ENCODE measurements at regions not wholly inside any gene's neighbourhood (a gene's known extent, or its start where the extent isn't known, plus 50 kb on each side); places are given as distances from the start of the nearest gene placed in this dataset.

DNA sequence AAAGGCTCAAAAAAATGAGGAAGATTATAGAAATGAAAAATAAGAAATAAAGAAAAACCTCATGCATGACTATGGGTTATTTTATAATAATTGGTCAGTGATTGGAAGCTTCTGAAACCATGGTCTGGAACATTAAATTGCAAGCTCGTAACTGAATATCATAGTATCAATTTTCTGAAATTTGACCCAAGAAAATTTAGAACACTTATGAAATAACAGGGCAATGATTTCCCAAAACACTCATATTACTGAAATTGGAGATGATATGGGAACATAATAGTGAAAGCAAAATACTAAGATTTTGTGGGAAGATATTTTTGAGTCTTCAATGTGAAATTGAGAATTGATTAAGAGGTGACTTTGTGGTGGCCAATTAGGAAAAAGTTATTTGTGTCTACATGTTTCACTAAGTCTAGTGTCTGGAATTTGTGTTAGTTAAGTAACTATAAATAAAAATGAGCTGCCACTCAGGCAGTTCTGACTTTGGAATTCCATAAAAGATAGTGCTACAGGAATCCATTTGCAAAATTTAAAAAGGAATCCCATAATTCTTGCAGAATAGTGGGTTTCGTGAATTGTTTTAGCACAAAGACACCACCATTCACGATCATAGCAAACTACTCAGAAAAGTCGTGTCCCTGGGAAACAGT, 603.0 kb downstream of the LMO7 start:
- ChIA-PET CTCF (no interaction called here), POLR2A (no interaction called here)
- ATAC-seq (ENCODE audit: low read depth) (no peak), DNase-seq (no peak)
- Mint-ChIP-seq H3K27ac (no peak overlapping the region), H3K9me3 (no peaks in the 10 kb centered on the region), H3K27me3 (no peaks in the 10 kb centered on the region), H3K4me1 (no peaks in the 10 kb centered on the region), H3K36me3 (ENCODE audit: low read depth) (no peaks in the 10 kb centered on the region), H3K4me3 (no peak overlapping the region)
- intact Hi-C loops (cut with micrococcal nuclease): no loop called here
- TF ChIP-seq, protein P1, sequence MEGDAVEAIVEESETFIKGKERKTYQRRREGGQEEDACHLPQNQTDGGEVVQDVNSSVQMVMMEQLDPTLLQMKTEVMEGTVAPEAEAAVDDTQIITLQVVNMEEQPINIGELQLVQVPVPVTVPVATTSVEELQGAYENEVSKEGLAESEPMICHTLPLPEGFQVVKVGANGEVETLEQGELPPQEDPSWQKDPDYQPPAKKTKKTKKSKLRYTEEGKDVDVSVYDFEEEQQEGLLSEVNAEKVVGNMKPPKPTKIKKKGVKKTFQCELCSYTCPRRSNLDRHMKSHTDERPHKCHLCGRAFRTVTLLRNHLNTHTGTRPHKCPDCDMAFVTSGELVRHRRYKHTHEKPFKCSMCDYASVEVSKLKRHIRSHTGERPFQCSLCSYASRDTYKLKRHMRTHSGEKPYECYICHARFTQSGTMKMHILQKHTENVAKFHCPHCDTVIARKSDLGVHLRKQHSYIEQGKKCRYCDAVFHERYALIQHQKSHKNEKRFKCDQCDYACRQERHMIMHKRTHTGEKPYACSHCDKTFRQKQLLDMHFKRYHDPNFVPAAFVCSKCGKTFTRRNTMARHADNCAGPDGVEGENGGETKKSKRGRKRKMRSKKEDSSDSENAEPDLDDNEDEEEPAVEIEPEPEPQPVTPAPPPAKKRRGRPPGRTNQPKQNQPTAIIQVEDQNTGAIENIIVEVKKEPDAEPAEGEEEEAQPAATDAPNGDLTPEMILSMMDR (IDR thresholded peaks at IDR 0.05): no peak

DNA sequence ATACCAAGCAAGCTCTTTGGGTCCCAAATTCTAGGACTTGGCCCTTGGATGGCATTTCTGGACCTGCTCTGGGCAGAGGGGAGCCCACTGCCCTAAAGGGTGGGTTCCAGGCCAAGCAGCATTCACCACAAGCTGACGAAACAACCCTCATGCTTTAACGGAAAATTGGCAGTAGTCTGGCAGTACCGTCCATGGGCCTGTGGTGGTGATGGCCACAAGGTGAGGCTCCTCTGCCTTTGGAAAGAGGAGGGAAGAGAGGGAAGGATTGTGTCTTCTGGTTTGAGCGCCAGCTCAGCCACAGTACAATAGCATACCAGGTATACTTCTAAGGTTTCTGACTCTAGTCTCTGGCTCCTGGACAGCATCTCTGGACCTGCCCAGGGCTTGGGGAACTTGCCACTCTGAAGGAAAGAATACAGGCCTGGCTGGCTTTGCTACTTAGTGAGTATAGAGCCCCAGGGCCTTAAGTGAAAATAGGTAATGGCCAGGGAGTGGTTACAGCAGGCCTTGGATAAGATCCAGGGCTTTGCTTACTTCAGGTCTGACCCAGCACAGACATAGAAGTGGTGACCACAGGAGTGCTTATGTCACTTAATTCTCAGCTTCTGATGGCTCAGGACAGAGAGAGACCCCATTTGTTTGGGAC, 595.5 kb downstream of the LMO7 start:
- Mint-ChIP-seq H3K9me3 (no peaks in the 10 kb centered on the region), H3K4me1 (no peaks in the 10 kb centered on the region), H3K4me3 (no peak overlapping the region), H3K36me3 (ENCODE audit: low read depth) (no peaks in the 10 kb centered on the region), H3K27me3 (no peaks in the 10 kb centered on the region), H3K27ac (no peak overlapping the region)
- CTCF ChIA-PET: no interaction called here
- intact Hi-C loops (cut with micrococcal nuclease): no loop called here
- DNase-seq (no peak), ATAC-seq (ENCODE audit: low read depth) (no peak)
- POLR2A ChIA-PET: no interaction called here
- TF ChIP-seq, protein P1 (IDR thresholded peaks at IDR 0.05): no peak

DNA sequence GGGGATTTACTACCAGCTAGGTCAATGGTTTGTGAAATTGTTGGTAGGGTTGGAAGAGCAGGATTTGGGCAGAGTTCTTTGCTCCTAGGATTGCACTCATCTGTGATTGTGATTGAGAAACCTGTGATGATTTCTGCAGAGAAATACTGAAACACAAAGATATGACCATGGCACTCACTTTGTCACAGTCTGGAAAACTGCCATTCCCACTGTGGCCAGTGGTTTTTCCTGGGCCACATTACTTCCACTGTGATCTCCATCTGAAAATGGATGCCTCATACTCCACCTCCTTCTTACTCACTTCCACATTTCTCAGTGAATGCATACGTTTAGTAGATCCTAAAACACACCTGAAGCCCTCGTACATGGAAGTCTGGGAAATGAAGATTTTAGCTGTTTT, 593.2 kb downstream of the LMO7 start:
- no peaks in the 10 kb centered on the region for H3K27me3 Mint-ChIP-seq

DNA sequence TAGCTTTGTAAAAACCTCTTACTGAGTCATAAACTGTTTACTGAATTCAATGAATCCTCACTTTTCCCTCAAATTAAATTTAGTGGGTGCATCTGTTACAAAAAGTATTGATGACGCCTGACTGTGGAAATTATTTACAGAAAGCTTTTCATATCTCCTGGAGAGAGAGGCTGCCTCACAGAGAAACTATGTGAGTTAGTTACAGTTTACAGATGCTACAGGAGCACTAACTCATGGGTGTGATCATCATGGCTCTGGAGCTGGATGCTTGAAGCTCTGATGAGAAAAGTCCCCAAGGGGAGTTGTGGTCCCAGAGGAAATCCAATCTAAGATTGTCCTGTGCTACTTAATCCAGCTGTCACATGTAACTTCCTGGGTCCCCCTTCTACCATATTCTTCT, 590.8 kb downstream of the LMO7 start:
- Mint-ChIP-seq H3K4me3 (no peak overlapping the region), H3K27ac (no peak overlapping the region), H3K27me3 (no peaks in the 10 kb centered on the region), H3K9me3 (no peaks in the 10 kb centered on the region), H3K36me3 (ENCODE audit: low read depth) (no peaks in the 10 kb centered on the region), H3K4me1 (no peaks in the 10 kb centered on the region)
- DNase-seq (no peak), ATAC-seq (ENCODE audit: low read depth) (no peak)
- TF ChIP-seq, protein P1 (IDR thresholded peaks at IDR 0.05): no peak
- ChIA-PET POLR2A (no interaction called here), CTCF (no interaction called here)
- intact Hi-C loops (cut with micrococcal nuclease): no loop called here

More for the DNA sequence above, 593.2 kb downstream of the LMO7 start:
- intact Hi-C loops (cut with micrococcal nuclease): no loop called here
- CTCF ChIA-PET: no interaction called here
- DNase-seq (no peak), ATAC-seq (ENCODE audit: low read depth) (no peak)
- H3K4me1 Mint-ChIP-seq: no peaks in the 10 kb centered on the region
- H3K27ac Mint-ChIP-seq: no peak overlapping the region
- POLR2A ChIA-PET: no interaction called here
- TF ChIP-seq, protein P1 (IDR thresholded peaks at IDR 0.05): no peak
- no peaks in the 10 kb centered on the region for H3K9me3 Mint-ChIP-seq
- no peak overlapping the region for H3K4me3 Mint-ChIP-seq
- H3K36me3 Mint-ChIP-seq (ENCODE audit: low read depth): no peaks in the 10 kb centered on the region

DNA sequence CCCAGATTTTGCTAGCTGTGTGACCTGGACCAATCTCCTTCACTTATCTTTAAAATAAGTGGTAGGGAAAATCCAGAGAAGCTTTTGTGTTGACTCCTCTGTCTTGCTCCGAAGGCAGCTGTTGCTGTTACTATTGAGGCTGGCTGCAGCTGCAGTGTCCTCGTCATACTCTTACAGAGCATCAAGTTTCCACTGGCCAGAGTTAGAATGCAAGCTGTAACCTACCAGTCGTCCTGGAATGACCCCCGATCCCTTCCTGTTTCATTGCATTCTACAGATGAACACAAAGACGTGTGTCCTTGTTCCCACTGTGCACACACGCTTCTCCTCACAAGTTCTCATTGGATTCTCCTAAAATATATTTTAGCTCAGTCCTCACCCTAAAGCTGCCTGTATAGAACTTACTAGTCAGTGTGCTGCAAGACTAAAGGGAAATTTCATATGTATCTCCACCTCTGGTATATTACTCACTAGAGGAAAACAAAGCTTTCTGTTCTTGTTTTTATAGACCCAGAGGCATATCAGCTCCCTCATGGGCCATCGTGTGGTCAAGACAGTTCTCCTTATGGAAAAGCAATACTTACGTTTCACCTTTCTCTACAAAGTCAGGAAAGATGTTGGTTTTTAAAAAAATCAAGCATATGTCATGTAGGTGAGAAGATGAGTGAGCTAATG, 589.8 kb downstream of the LMO7 start:
- ChIA-PET CTCF (no interaction called here), POLR2A (no interaction called here)
- intact Hi-C loops (cut with micrococcal nuclease): no loop called here
- Mint-ChIP-seq H3K27me3 (no peaks in the 10 kb centered on the region), H3K36me3 (ENCODE audit: low read depth) (no peaks in the 10 kb centered on the region), H3K27ac (no peak overlapping the region), H3K4me1 (no peaks in the 10 kb centered on the region), H3K9me3 (no peaks in the 10 kb centered on the region), H3K4me3 (no peak overlapping the region)
- DNase-seq (no peak), ATAC-seq (ENCODE audit: low read depth) (no peak)
- TF ChIP-seq, protein P1 (IDR thresholded peaks at IDR 0.05): no peak
